Mammary epithelial cell (primary cell): ENCODE measurements at regions not wholly inside any gene's neighbourhood (a gene's known extent, or its start where the extent isn't known, plus 50 kb on each side); places are given as distances from the start of the nearest gene placed in this dataset.

Experiments used
- CTCF ChIP-seq, 2 donors: IDR thresholded peaks in 1 of 2; conservative IDR thresholded peaks in 1 of 2; 2 replicates each; pipeline ENCODE4 v1.5.1; 2011 to 2012; ENCODE audit warnings: inconsistent platforms in 2 of 2, low read length in 2 of 2, mild to moderate bottlenecking in 2 of 2, control low read depth in 1 of 2, low read depth in 1 of 2; ENCODE audit not compliant: insufficient read depth in 1 of 2; ENCODE audit errors: extremely low read depth in 1 of 2
- EZH2 ChIP-seq: IDR thresholded peaks from 2 replicates; pipeline ENCODE4 v1.6.1; 2012; ENCODE audit warnings: low read length, inconsistent platforms, borderline replicate concordance

- TF ChIP-seq CTCF (conservative IDR thresholded peaks at IDR 0.05 in 1 of 2, IDR thresholded peaks at IDR 0.05 in 1 of 2; ENCODE audit: extremely low read depth in 1 of 2, insufficient read depth in 1 of 2, low read depth in 1 of 2, low read length in 2 of 2) (no peak), EZH2 (no peak)
Observed at GRCh38 chr3:103785017-103785416, 1350.2 kb downstream of the ZPLD1 start.
